SJCRH30 (cell line): ENCODE measurements at regions not wholly inside any gene's neighbourhood (a gene's known extent, or its start where the extent isn't known, plus 50 kb on each side); places are given as distances from the start of the nearest gene placed in this dataset.
"Not testable (repeated sequence)": the region's sequence is repeated elsewhere in the genome, so short reads cannot be mapped to it uniquely, and the experiment has no call there.

Experiments used
- DNase-seq, 2 experiments: peaks; one replicate each; pipeline ENCODE4 v3.0.0-alpha.2; 2015 to 2020
- H3K27ac ChIP-seq: fragments of 250-450 bp; sonication (Bioruptor Pico); 2 replicates; pipeline ENCODE4 v1.5.1; 2020; ENCODE audit warnings: mild to moderate bottlenecking, moderate library complexity
- H3K27me3 ChIP-seq: fragments of 250-450 bp; sonication (Bioruptor Pico); 2 replicates; pipeline ENCODE4 v1.5.1; 2020; ENCODE audit warnings: mild to moderate bottlenecking, moderate library complexity
- H3K36me3 ChIP-seq: fragments of 250-450 bp; sonication (Bioruptor Pico); 2 replicates; pipeline ENCODE4 v1.5.1; 2020; ENCODE audit warnings: mild to moderate bottlenecking, moderate library complexity
- H3K4me1 ChIP-seq: fragments of 250-450 bp; sonication (Bioruptor Pico); 2 replicates; pipeline ENCODE4 v1.5.1; 2020; ENCODE audit warnings: mild to moderate bottlenecking, moderate library complexity
- H3K4me3 ChIP-seq: fragments of 250-450 bp; sonication (Bioruptor Pico); 2 replicates; pipeline ENCODE4 v1.5.1; 2020; ENCODE audit warnings: mild to moderate bottlenecking, moderate library complexity
- H3K9me3 ChIP-seq: fragments of 250-450 bp; sonication (Bioruptor Pico); replicated peaks from 2 replicates; pipeline ENCODE4 v1.5.1; 2020; ENCODE audit warnings: mild to moderate bottlenecking, moderate library complexity

DNA sequence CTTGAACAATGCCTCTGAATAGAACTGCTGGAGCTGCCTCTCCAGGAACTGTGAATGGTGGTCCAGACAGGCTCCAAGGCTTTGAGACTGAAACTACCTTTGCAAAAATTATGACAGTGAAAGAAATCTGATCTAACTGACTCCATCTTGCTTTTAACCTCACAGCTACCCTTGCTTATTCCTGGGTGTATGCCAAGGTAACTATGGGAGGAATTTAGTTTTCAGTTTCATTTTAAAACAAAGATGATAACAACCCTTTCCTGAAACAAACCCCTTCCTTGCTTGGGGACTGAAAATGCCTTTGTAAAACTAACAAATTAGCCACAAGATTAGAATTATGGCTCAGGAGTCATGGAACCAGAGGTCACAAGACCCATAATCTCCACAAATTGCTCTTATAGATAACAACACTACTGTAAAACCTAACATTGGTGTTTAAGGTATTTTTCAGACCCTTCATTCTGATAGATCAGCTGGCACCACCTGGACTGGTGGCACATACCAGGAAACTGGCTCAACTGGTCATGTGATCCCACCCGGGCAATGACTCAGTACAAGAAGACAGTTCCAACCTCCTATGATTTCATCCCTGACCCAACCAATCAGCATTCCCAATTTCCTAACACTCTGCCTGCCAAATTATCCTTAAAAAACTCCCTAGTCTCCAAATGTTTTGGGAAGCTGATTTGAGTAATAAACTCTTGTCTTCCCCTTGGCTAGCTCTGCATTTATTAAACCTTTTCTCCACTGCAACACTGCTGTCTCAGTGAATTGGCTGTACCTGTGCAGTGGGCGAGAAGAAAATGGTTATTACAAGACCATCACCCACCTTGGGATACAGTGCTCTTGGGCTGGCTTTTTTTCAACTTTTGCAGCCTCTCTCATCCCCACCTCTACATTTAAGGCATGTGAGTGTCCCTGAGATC, 608.1 kb downstream of the TYW1 start:
- H3K27me3 ChIP-seq: peaks cover 11% of the 10 kb centered on the region
- DNase-seq: no peak
- no peaks in the 10 kb centered on the region for H3K9me3 ChIP-seq

DNA sequence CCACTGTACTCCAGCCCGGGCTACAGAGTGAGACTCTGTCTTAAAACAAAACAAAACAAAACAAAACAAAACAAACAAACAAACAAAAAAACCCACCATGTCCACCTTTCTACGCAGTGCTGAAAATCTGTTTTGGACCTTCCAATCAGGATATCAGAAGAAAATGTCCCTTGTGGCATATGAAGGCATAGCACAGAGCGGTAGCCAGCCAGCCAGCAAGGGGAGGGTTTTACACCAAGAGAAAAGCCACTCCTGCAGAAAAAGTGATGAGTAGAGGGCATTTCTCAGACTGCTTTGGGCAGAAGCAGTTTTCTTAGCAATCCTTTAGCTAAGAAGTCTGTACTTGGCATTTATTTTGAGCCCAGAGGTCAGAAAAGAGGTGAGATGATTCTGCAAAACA, 612.2 kb downstream of the TYW1 start:
- Histone ChIP-seq H3K4me3 (no peak overlapping the region), H3K27me3 (no peaks in the 10 kb centered on the region), H3K4me1 (no peaks in the 10 kb centered on the region), H3K9me3 (no peaks in the 10 kb centered on the region), H3K36me3 (no peaks in the 10 kb centered on the region), H3K27ac (no peak overlapping the region)
- no peak for DNase-seq

More for the DNA sequence above, 608.1 kb downstream of the TYW1 start:
- Histone ChIP-seq H3K4me3 (no peak overlapping the region), H3K36me3 (no peaks in the 10 kb centered on the region), H3K27ac (no peak overlapping the region), H3K4me1 (no peaks in the 10 kb centered on the region)

DNA sequence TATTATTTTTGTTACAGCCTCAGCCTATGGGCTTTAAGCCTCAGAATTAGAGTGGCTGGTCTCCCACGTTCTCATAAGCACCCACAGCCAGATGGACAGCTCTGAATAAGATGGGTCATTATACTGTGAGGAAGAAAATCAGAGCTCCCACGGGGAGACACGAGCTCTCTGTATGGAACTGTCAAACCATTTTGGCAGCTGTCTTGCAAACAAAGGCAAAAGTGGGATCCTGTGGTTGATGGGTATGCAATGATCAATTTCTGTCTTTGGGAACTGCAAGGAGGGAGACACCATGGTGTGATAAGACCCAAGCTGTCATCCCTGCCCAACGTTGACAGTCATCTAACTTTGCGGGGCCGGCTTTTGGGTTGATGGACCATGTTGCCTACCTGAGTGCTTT, 614.3 kb downstream of the TYW1 start:
- no peak overlapping the region for H3K4me3 ChIP-seq
- no peaks in the 10 kb centered on the region for H3K9me3 ChIP-seq
- H3K36me3 ChIP-seq: no peaks in the 10 kb centered on the region
- H3K4me1 ChIP-seq: no peaks in the 10 kb centered on the region
- no peak for DNase-seq
- H3K27ac ChIP-seq: no peak overlapping the region
- H3K27me3 ChIP-seq: no peaks in the 10 kb centered on the region

DNA sequence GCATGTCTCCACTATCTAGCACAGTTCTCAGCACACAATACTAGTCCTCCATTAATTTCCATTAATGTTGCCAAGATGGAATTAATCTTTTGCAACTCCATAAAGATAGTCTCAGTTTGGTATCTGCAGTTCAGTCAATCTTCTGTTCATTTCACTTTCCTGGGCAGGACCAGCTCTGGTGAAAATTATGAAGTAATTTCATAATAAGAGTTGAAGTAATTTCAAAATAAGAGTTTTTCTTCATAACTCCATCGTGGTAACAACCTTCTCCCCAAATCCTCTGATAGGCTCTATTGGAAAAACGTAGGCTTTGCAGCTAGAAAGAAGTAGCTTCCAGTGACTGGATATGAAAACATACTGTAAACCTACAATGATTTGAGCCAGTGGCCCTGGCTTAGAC, 618.2 kb downstream of the TYW1 start:
- H3K4me1 ChIP-seq: no peaks in the 10 kb centered on the region
- no peak for DNase-seq
- no peaks in the 10 kb centered on the region for H3K9me3 ChIP-seq
- H3K36me3 ChIP-seq: no peaks in the 10 kb centered on the region
- H3K27ac ChIP-seq: no peak overlapping the region
- H3K4me3 ChIP-seq: no peak overlapping the region
- H3K27me3 ChIP-seq: peaks cover 10% of the 10 kb centered on the region

DNA sequence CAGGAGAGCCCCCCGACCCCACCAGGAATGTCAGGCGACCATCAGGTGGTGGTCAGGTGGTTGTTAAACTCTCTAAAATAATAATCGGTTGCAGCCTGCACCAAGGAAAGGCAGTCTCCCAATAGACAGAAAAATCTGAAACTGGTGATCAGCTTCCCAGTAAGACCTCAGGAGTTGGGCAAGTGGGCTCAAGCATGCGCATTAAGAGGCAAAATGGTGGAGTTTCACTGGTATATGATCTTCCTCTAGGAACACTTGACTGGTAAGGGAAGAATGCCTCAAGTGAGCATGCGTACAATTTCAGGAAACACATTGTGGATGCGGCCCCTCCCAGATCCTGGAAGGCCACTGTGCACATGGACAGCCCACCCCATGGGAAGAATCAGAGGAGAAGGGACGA, 619.9 kb downstream of the TYW1 start:
- peaks cover 14% of the 10 kb centered on the region for H3K27me3 ChIP-seq
- H3K4me3 ChIP-seq: no peak overlapping the region
- DNase-seq: no peak
- H3K36me3 ChIP-seq: no peaks in the 10 kb centered on the region
- H3K4me1 ChIP-seq: no peaks in the 10 kb centered on the region
- no peaks in the 10 kb centered on the region for H3K9me3 ChIP-seq
- H3K27ac ChIP-seq: no peak overlapping the region

DNA sequence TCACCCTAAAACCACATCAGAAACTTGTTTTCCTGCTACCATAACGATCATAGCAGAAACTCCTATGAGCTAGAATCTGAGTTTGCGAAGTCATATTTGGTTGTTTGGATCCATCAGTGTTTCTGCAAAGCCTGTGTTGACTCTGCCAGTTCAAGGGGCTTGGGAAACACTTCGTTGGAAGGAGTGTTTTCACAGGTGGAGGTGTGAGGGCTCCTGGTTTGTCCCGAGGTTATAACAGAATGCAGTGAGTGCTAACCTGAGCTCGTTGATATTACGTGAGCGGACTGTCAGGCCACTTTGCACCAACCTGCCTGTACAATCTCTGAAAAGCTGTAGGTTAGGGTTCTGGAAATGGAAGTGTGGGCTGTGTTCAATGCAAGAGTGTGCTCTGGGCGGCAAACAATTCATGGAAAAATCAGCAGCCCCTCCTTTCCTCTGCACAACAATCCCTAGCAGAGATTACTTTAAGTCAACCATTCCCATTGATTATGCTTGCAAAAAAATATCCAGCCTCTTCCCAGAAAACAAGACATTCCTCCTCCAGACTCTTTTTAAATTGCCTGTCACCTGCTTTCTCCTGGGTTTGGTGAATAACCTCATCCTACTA, 622.0 kb downstream of the TYW1 start:
- no peak overlapping the region for H3K27ac ChIP-seq
- DNase-seq: no peak
- peaks cover 14% of the 10 kb centered on the region for H3K27me3 ChIP-seq
- H3K4me1 ChIP-seq: no peaks in the 10 kb centered on the region
- H3K9me3 ChIP-seq: no peaks in the 10 kb centered on the region
- H3K36me3 ChIP-seq: no peaks in the 10 kb centered on the region
- no peak overlapping the region for H3K4me3 ChIP-seq

DNA sequence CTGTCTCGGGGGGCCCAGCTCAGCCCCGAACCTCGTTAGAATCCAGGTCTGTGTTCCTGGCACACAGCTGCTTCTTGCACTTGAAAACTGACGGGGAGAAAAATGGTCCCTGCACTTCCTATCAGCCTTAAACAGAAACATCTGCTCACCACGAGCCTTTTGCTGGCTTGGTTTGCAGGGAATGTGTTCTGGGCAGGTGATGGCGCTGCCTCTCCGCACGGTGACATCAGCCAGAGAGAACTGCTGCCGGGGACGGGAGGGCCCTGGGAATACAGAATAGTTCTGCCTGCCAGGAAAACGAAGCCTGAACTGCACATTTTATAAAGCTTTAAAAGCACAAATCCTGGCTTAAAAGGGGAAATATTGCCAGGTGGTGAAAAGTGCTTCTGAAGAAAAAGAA, 622.5 kb downstream of the TYW1 start:
- peak in 1 of 2 experiments; percentile 6 for DNase-seq
- Histone ChIP-seq H3K4me3 (no peak overlapping the region), H3K4me1 (no peaks in the 10 kb centered on the region), H3K27ac (no peak overlapping the region), H3K27me3 (peaks cover 14% of the 10 kb centered on the region), H3K9me3 (no peaks in the 10 kb centered on the region), H3K36me3 (no peaks in the 10 kb centered on the region)

DNA sequence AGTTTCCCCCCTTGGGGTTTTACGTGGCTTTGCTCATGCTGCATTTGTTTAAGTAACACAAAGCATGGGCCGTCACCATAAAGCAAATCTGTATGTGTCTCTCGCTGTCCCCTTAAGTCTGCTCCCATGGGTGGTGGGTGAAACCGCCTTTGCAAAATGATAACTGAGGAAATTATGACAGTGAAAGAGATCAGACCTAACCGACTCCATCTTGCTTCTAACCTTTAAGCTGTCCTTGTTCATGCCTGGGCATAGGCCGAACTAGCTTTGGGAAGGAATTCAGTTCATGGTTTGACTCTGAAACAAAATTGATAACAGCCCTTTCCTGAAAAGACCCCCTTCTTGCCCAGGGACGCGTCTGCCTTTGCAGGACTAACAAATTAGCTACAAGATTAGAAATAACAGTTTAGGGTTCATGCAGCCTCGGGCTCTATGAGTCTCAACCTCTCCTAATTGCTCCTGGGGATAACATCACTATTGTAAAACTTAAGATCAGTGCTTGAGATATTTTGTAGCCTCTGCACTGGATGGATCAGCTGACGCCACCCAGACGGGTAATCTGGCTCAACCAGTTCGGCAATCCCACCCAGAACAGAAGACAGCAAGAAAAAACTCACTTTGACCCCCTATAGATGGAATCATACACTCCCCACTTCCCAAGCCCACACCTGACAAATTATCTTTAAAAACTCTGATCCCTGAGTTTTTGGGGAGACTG, 623.7 kb downstream of the TYW1 start:
- Histone ChIP-seq H3K9me3 (no peaks in the 10 kb centered on the region), H3K27ac (no peak overlapping the region), H3K27me3 (peaks cover 14% of the 10 kb centered on the region), H3K36me3 (no peaks in the 10 kb centered on the region), H3K4me1 (no peaks in the 10 kb centered on the region), H3K4me3 (no peak overlapping the region)
- DNase-seq: no peak

DNA sequence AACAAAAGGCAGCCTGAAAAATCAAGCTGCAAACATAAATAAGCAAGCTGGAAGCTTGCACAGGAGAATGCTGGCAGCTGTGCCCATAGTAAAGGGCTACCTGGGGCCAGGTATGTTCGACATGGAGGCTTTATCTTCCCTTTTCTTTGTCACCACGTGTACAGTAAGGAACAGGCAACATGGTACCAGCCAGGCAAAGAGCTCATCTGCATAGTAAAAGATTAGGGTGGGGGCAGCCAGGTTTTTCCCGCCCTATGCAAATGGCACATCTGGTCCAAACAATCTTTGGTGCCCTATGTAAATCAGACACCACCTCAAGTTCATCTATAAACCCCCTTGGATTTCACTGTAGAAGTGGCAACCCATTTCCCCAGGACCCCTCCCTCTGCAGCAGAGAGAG, 625.1 kb downstream of the TYW1 start:
- H3K27ac ChIP-seq: no peak overlapping the region
- no peak for DNase-seq
- no peaks in the 10 kb centered on the region for H3K36me3 ChIP-seq
- H3K4me3 ChIP-seq: no peak overlapping the region
- H3K9me3 ChIP-seq: no peaks in the 10 kb centered on the region
- H3K4me1 ChIP-seq: no peaks in the 10 kb centered on the region
- peaks cover 14% of the 10 kb centered on the region for H3K27me3 ChIP-seq

DNA sequence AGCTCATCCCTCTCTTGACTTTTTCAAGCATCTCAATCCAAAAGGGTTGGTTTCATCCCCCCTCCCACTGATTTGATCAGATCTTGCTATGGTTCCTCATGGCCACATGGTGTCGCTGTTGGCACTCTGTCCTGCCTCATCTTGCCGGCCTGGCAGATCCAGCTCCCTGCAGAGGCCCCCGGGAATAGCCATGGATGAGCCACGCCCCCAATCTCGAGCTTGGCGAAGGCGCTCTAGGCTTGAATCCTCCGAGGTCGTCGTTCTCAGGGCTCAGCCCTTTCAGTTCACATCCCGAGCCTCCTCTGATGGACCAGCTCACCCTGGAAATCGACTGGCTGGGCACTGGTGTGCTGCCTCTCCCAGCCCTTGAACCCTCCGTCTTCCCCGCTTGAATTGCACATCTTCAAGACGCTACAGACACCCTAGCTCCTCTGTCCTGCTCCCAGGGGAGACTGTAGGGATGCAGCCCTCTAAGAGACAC, 628.7 kb downstream of the TYW1 start:
- Histone ChIP-seq H3K27ac (no peak overlapping the region), H3K36me3 (no peaks in the 10 kb centered on the region), H3K9me3 (no peaks in the 10 kb centered on the region), H3K4me3 (no peak overlapping the region), H3K27me3 (no peaks in the 10 kb centered on the region), H3K4me1 (no peaks in the 10 kb centered on the region)
- peak; percentile 82 to 87 for DNase-seq

DNA sequence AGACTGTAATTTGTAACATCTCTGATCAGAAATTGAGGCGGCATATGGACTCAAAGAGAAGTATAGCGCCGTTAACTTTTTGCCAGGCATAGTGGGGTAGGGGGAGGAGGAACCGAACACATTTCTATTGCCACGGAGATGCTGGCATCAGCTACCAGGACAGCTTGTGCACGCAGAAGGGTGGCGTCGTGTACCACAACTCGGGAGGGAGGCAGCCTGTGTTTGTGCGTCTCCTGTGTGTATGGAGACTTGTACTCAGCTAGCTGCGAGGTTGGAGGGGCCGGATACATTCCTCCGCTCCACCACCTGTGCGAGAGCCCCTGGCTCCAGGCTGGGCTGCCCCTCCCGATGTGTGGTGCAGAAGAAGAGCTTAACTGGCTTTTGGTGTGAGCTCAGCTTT, 634.8 kb downstream of the TYW1 start:
- Histone ChIP-seq H3K4me1 (no peaks in the 10 kb centered on the region), H3K9me3 (no peaks in the 10 kb centered on the region), H3K4me3 (no peak overlapping the region), H3K27me3 (peaks cover 5% of the 10 kb centered on the region), H3K36me3 (no peaks in the 10 kb centered on the region), H3K27ac (no peak overlapping the region)
- no peak for DNase-seq

DNA sequence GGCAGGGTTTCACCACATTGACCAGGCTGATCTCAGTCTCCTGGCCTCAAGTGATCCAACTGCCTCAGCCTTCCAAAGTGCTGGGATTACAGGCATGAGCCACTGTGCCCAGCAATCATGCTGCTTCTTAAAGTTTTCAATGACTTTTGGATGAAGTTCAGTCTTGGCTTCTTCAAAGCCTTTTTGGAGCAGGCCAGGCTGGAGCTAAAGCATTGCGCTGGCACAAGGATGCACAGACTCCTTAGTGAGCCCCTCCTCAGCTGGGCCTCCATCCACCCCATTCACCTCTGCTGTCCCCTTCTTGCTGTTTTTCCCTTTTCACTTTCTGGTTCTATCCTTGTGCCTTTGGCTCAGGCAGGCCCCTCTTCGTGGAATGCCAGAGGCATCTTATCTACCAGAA, 638.6 kb downstream of the TYW1 start:
- no peak for DNase-seq
- H3K36me3 ChIP-seq: no peaks in the 10 kb centered on the region
- H3K27ac ChIP-seq: no peak overlapping the region
- no peaks in the 10 kb centered on the region for H3K4me1 ChIP-seq
- no peak overlapping the region for H3K4me3 ChIP-seq
- no peaks in the 10 kb centered on the region for H3K9me3 ChIP-seq
- peaks cover 5% of the 10 kb centered on the region for H3K27me3 ChIP-seq

DNA sequence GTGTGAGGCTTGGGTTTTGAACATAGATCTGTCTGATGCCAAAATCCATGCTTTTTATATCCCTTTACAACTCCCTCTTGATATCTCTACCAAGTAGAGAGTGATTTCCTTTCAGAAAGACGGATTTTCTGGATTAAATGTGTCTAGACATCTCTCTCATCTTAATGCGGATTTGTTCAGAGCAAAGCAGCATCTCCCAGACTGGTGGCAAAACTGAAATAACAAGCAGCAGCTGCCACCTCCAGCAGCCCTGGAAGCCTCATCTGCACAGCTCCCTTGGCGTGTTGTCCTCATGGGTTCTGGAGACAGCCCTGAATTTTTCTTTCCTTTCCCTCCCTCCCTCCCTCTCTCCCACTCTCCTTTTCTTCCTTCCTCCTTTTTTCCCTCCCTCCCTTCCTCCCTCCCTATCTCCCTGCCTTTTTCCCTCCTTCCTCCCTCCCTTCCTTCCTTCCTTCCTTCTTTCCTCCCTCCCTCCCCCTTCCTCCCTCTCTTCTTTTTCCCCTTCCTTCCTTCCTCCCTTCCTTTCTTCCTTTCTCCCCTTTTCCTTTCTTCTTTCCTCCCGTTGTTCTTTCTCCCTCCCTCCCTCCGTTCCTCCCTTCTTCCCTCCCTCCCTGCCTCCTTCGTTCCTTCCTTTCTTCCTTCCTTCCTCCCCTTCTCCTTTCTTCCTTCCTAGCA, 639.9 kb downstream of the TYW1 start:
- Histone ChIP-seq H3K27ac (no peak overlapping the region), H3K9me3 (no peaks in the 10 kb centered on the region), H3K4me3 (no peak overlapping the region), H3K4me1 (no peaks in the 10 kb centered on the region), H3K36me3 (no peaks in the 10 kb centered on the region), H3K27me3 (no peaks in the 10 kb centered on the region; the same call in 1 of the 2 replicates)
- DNase-seq: no peak

DNA sequence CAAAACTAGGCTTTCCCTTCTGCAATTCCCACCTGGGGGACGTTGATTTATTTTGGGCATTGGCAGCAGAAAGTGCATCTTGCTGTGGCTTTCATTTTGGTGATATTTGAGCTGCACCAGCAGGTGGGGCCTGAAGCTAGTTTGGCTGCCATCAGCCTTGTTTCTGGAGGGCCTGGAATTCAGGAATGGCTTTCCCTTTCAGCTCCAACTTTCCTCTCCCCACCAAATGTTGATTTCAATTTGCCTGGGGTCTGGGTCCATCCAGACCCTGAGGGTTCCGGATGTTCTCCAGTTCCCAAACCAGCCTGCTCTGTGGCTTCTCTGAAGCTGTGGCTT, 640.4 kb downstream of the TYW1 start:
- Histone ChIP-seq H3K27ac (no peak overlapping the region), H3K27me3 (no peaks in the 10 kb centered on the region), H3K36me3 (no peaks in the 10 kb centered on the region), H3K4me1 (no peaks in the 10 kb centered on the region), H3K9me3 (no peaks in the 10 kb centered on the region), H3K4me3 (no peak overlapping the region)
- no peak for DNase-seq

DNA sequence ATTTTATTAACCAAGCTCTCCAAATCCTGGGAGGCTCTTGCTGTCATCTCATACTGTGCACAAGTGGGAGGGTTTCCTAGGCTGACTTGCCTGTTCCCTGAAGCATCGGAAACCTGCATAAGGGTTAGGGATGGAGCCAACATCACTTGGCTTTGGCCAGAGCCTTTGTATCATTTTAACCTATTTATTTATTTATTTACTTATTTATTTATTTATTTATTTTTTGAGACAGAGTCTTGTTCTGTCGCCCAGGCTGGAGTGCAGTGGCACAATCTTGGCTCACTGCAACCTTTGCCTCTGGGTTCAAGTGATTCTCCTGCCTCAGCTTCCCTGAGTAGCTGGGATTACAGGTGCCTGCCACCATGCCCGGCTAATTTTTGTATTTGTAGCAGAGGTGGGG, 645.9 kb downstream of the TYW1 start:
- not testable (repeated sequence) for H3K27me3 ChIP-seq, H3K27ac ChIP-seq, H3K4me1 ChIP-seq, H3K4me3 ChIP-seq, DNase-seq, H3K9me3 ChIP-seq, H3K36me3 ChIP-seq
